H54 (cell line): ENCODE measurements at regions not wholly inside any gene's neighbourhood (a gene's known extent, or its start where the extent isn't known, plus 50 kb on each side); places are given as distances from the start of the nearest gene placed in this dataset.

ENCODE experiments used
- DNase-seq: peaks from one replicate; pipeline ENCODE4 v3.0.0; 2011; ENCODE audit warnings: low spot score, mixed read lengths; ENCODE audit not compliant: insufficient read length
- FAIRE-seq: peaks from 3 replicates; lab custom pipeline; 2011; peaks lifted over from hg19 to GRCh38; lab: Jason Lieb, UNC
- POLR2A ChIP-seq: IDR thresholded peaks from 2 replicates; pipeline ENCODE4 v1.6.1; 2011; ENCODE audit warnings: low read depth, mild to moderate bottlenecking, low read length

- no peak for DNase-seq
- TF ChIP-seq POLR2A = no peak
Observed at GRCh38 chr2:136392897-136393505, 275.1 kb upstream of the CXCR4 start.

GRCh38 chr2:136389809-136390208, 271.9 kb upstream of the CXCR4 start:
- no peak for DNase-seq
- no peak for TF ChIP-seq POLR2A
- FAIRE-seq = no peak

More at GRCh38 chr2:136392897-136393505, 275.1 kb upstream of the CXCR4 start:
- FAIRE-seq = no peak

GRCh38 chr2:136386046-136386445, 268.1 kb upstream of the CXCR4 start:
- FAIRE-seq = no peak
- TF ChIP-seq POLR2A = no peak
- no peak for DNase-seq

- FAIRE-seq (peak; percentile 23), DNase-seq (no peak)
- TF ChIP-seq POLR2A = no peak
Observed at GRCh38 chr2:136384531-136385303, 266.8 kb upstream of the CXCR4 start.

GRCh38 chr2:136383167-136383566, 265.2 kb upstream of the CXCR4 start:
- FAIRE-seq (no peak), DNase-seq (no peak)
- no peak for TF ChIP-seq POLR2A

GRCh38 chr2:136381722-136382633, 264.0 kb upstream of the CXCR4 start:
- no peak for TF ChIP-seq POLR2A
- FAIRE-seq = no peak
- no peak for DNase-seq

GRCh38 chr2:136381245-136381644, 263.3 kb upstream of the CXCR4 start:
- TF ChIP-seq POLR2A = no peak
- no peak for FAIRE-seq
- no peak for DNase-seq

GRCh38 chr2:136378712-136379595, 261.0 kb upstream of the CXCR4 start:
- DNase-seq (peak; percentile 9), FAIRE-seq (no peak)
- TF ChIP-seq POLR2A = no peak

GRCh38 chr2:136377423-136378382, 259.8 kb upstream of the CXCR4 start:
- TF ChIP-seq POLR2A = no peak
- DNase-seq (no peak), FAIRE-seq (no peak)

GRCh38 chr2:136376798-136377211, 258.9 kb upstream of the CXCR4 start:
- DNase-seq = no peak
- no peak for FAIRE-seq
- no peak for TF ChIP-seq POLR2A

GRCh38 chr2:136376211-136376610, 258.3 kb upstream of the CXCR4 start:
- TF ChIP-seq POLR2A = no peak
- DNase-seq (no peak), FAIRE-seq (no peak)

- no peak for FAIRE-seq
Observed at GRCh38 chr2:136375017-136375901, 257.3 kb upstream of the CXCR4 start.

More at GRCh38 chr2:136375017-136375901, 257.3 kb upstream of the CXCR4 start:
- no peak for TF ChIP-seq POLR2A
- DNase-seq = no peak
